ENCODE measurements at regions not wholly inside any gene's neighbourhood (a gene's known extent, or its start where the extent isn't known, plus 50 kb on each side); places are given as distances from the start of the nearest gene placed in this dataset.

GRCh38 chr1:4006676-4007374 lies 106.8 kb upstream of the C1orf174 start:
- H4K20me1 ChIP-seq (ENCODE audit: insufficient read depth, low read length), result no peaks in the 10 kb centered on the region
- ATAC-seq (ENCODE audit: insufficient read depth, low read depth), result no peak
- no peaks in the 10 kb centered on the region for H3K79me2 ChIP-seq (ENCODE audit: insufficient read depth, low read length)
- no peaks in the 10 kb centered on the region for H3K27me3 ChIP-seq (ENCODE audit: insufficient read depth, low read length, poor library complexity)
- no peak overlapping the region for H3K9ac ChIP-seq (ENCODE audit: low read depth, low read length)
- DNase-seq, result no peak
- H3K27ac ChIP-seq (ENCODE audit: low read length), result no peak overlapping the region
- TF ChIP-seq CTCF (IDR thresholded peaks at IDR 0.05; ENCODE audit: borderline replicate concordance, extremely low read depth, low read length, poor library complexity, severe bottlenecking), result no peak
- TF ChIP-seq EZH2 (IDR thresholded peaks at IDR 0.05; ENCODE audit: borderline replicate concordance, low read depth, low read length, severe bottlenecking), result no peak
- no peak overlapping the region for H2AFZ ChIP-seq (ENCODE audit: low read depth, low read length)
- H3K9me3 ChIP-seq (ENCODE audit: insufficient read depth, low read length, severe bottlenecking), result no peaks in the 10 kb centered on the region
- H3K4me3 ChIP-seq (ENCODE audit: low read depth in 1 of 2, low read length in 2 of 2), result no peak overlapping the region
- H3K4me2 ChIP-seq (ENCODE audit: insufficient read depth, low read length), result no peak overlapping the region
- no peaks in the 10 kb centered on the region for H3K36me3 ChIP-seq (ENCODE audit: insufficient read depth, low read length)
- H3K4me1 ChIP-seq (ENCODE audit: insufficient read depth, low read length), result no peaks in the 10 kb centered on the region

- H3K4me2 ChIP-seq (ENCODE audit: insufficient read depth, low read length), result no peak overlapping the region
- TF ChIP-seq EZH2 (IDR thresholded peaks at IDR 0.05; ENCODE audit: borderline replicate concordance, low read depth, low read length, severe bottlenecking) (no peak), CTCF (IDR thresholded peaks at IDR 0.05; ENCODE audit: borderline replicate concordance, extremely low read depth, low read length, poor library complexity, severe bottlenecking) (no peak)
- H3K36me3 ChIP-seq (ENCODE audit: insufficient read depth, low read length), result no peaks in the 10 kb centered on the region
- H3K27ac ChIP-seq (ENCODE audit: low read length), result no peak overlapping the region
- no peak for ATAC-seq (ENCODE audit: insufficient read depth, low read depth)
- no peak overlapping the region for H2AFZ ChIP-seq (ENCODE audit: low read depth, low read length)
- no peaks in the 10 kb centered on the region for H3K4me1 ChIP-seq (ENCODE audit: insufficient read depth, low read length)
- DNase-seq, result no peak
- no peak overlapping the region for H3K4me3 ChIP-seq (ENCODE audit: low read depth in 1 of 2, low read length in 2 of 2)
- no peaks in the 10 kb centered on the region for H4K20me1 ChIP-seq (ENCODE audit: insufficient read depth, low read length)
- H3K27me3 ChIP-seq (ENCODE audit: insufficient read depth, low read length, poor library complexity), result no peaks in the 10 kb centered on the region
- H3K79me2 ChIP-seq (ENCODE audit: insufficient read depth, low read length), result no peaks in the 10 kb centered on the region
- no peak overlapping the region for H3K9ac ChIP-seq (ENCODE audit: low read depth, low read length)
- no peaks in the 10 kb centered on the region for H3K9me3 ChIP-seq (ENCODE audit: insufficient read depth, low read length, severe bottlenecking)
Observed at GRCh38 chr1:4010284-4010683, 110.2 kb upstream of the C1orf174 start.

- Histone ChIP-seq H3K27me3 (ENCODE audit: insufficient read depth, low read length, poor library complexity) (no peaks in the 10 kb centered on the region), H3K79me2 (ENCODE audit: insufficient read depth, low read length) (no peaks in the 10 kb centered on the region), H3K4me3 (ENCODE audit: low read depth in 1 of 2, low read length in 2 of 2) (no peak overlapping the region), H3K9me3 (ENCODE audit: insufficient read depth, low read length, severe bottlenecking) (no peaks in the 10 kb centered on the region), H2AFZ (ENCODE audit: low read depth, low read length) (no peak overlapping the region), H3K4me2 (ENCODE audit: insufficient read depth, low read length) (no peak overlapping the region), H3K4me1 (ENCODE audit: insufficient read depth, low read length) (no peaks in the 10 kb centered on the region), H3K9ac (ENCODE audit: low read depth, low read length) (no peak overlapping the region), H4K20me1 (ENCODE audit: insufficient read depth, low read length) (no peaks in the 10 kb centered on the region), H3K27ac (ENCODE audit: low read length) (no peak overlapping the region), H3K36me3 (ENCODE audit: insufficient read depth, low read length) (no peaks in the 10 kb centered on the region)
- no peak for DNase-seq
- TF ChIP-seq CTCF (IDR thresholded peaks at IDR 0.05; ENCODE audit: borderline replicate concordance, extremely low read depth, low read length, poor library complexity, severe bottlenecking) (no peak), EZH2 (IDR thresholded peaks at IDR 0.05; ENCODE audit: borderline replicate concordance, low read depth, low read length, severe bottlenecking) (no peak)
- ATAC-seq (ENCODE audit: insufficient read depth, low read depth), result no peak
Observed at GRCh38 chr1:4010814-4011605, 110.9 kb upstream of the C1orf174 start.

All from DND-41 (cell line).